Upper lobe of right lung (tissue), 1 donor: ENCODE measurements at regions not wholly inside any gene's neighbourhood (a gene's known extent, or its start where the extent isn't known, plus 50 kb on each side); places are given as distances from the start of the nearest gene placed in this dataset.

Experiments
- ATAC-seq: fragments of 200-7000 bp; cut with Tn5 transposase; one replicate; pipeline ENCODE4 v1.9.1; 2020; ENCODE audit warnings: mild to moderate bottlenecking, moderate library complexity
- DNase-seq: peaks from one replicate; pipeline ENCODE4 v3.0.0-alpha.2; 2020
- H3K27ac ChIP-seq: fragments of 200-600 bp; one replicate; pipeline ENCODE4 v1.8.0; 2022
- H3K27me3 ChIP-seq: fragments of 200-600 bp; one replicate; pipeline ENCODE4 v1.8.0; 2022; ENCODE audit warnings: mild to moderate bottlenecking
- H3K36me3 ChIP-seq: fragments of 200-600 bp; one replicate; pipeline ENCODE4 v1.8.0; 2022
- H3K4me1 ChIP-seq: fragments of 200-600 bp; one replicate; pipeline ENCODE4 v1.8.0; 2022
- H3K4me3 ChIP-seq: fragments of 200-600 bp; one replicate; pipeline ENCODE4 v1.8.0; 2022; ENCODE audit warnings: mild to moderate bottlenecking
- H3K9me3 ChIP-seq: fragments of 200-600 bp; one replicate; pipeline ENCODE4 v1.8.0; 2022
- CTCF ChIP-seq: fragments of 200-600 bp; IDR thresholded peaks from one replicate; pipeline ENCODE4 v1.8.0; 2022; ENCODE audit warnings: antibody characterized with exemption
- intact Hi-C: fragments of 100-400 bp; cut with DNase I; formaldehyde crosslinking; loops from one replicate; pipeline ENCODE4 v1.11.0; 2022
- donor health status: DM: no; HTN: yes; CAD: no; lungs with severe emphysema.

DNA sequence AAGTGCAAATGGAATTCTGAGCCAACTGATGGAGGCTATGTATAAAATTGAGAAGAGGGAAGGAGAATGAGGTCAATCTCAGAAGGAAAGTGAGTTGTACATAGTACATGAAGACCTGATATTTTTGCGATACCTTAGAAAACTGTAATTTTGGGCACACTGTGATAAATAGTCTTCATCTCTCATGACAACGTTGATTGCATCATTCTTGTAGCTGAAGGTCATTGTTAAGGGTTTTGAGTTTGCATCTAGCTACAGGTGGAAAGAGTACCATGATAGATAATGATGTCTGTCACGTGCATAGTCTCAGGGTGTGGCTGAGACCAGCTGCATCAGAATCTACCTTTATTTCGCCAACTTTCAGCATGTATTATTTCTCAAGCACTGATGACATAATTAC, 435.4 kb upstream of the MDFIC2 start:
- Histone ChIP-seq H3K4me1 (no peaks in the 10 kb centered on the region), H3K27me3 (no peaks in the 10 kb centered on the region), H3K27ac (no peak overlapping the region), H3K9me3 (no peaks in the 10 kb centered on the region), H3K36me3 (no peaks in the 10 kb centered on the region), H3K4me3 (no peak overlapping the region)
- no peak for TF ChIP-seq CTCF
- ATAC-seq (no peak), DNase-seq (no peak)
- intact Hi-C loops, result no loop called here

GRCh38 chr3:70744536-70744935, 432.1 kb upstream of the MDFIC2 start:
- H3K27ac ChIP-seq, result no peak overlapping the region
- TF ChIP-seq CTCF, result no peak
- H3K27me3 ChIP-seq, result no peaks in the 10 kb centered on the region
- H3K4me1 ChIP-seq, result no peaks in the 10 kb centered on the region
- no peaks in the 10 kb centered on the region for H3K36me3 ChIP-seq
- intact Hi-C loops, result no loop called here
- DNase-seq (no peak), ATAC-seq (no peak)
- no peak overlapping the region for H3K4me3 ChIP-seq
- H3K9me3 ChIP-seq, result no peaks in the 10 kb centered on the region

DNA sequence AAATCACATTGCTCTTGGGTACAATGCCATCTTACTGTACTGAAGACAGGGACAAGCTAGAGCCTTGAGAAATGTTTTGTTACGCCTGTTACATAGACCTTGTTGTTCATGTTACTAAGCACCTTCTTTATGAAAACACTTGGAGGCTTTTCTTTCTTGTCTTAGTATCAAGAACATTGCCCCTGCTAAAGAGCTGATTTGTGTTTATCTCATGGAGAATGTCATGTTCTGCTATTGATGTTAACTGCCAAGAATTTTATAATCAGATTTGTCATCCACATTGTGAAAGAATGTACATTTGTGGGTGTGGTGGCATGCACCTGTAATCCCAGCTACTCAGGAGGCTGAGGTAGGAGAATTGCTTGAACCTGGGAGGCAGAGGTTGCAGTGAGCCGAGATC, 431.3 kb upstream of the MDFIC2 start:
- Histone ChIP-seq H3K27me3 (no peaks in the 10 kb centered on the region), H3K4me3 (no peak overlapping the region), H3K27ac (no peak overlapping the region), H3K9me3 (no peaks in the 10 kb centered on the region), H3K36me3 (no peaks in the 10 kb centered on the region), H3K4me1 (no peaks in the 10 kb centered on the region)
- intact Hi-C loops, result no loop called here
- DNase-seq, result no peak
- no peak for TF ChIP-seq CTCF
- ATAC-seq, result no peak

DNA sequence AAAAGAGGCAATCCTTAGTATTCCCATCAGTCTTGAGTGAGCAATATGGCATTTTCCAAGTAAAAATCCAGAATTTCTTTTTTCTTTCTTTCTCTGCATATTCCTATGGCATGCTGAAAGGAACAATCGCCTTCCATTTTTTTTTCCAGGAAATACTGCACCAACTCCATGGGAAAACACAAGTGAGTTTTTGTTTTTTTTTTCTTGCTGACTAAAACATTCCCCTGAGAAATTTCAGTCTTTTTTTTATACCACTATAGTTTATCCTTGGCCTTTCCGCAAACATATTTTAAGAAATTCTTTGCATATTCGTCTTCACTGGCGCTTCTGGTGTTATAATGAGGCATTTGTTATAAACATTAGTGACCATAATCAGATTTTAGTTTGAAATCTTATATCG, 429.6 kb upstream of the MDFIC2 start:
- Histone ChIP-seq H3K4me1 (no peaks in the 10 kb centered on the region), H3K27ac (no peak overlapping the region), H3K27me3 (no peaks in the 10 kb centered on the region), H3K4me3 (no peak overlapping the region), H3K9me3 (no peaks in the 10 kb centered on the region), H3K36me3 (no peaks in the 10 kb centered on the region)
- TF ChIP-seq CTCF, result no peak
- intact Hi-C loops, result no loop called here
- ATAC-seq, result no peak
- no peak for DNase-seq

GRCh38 chr3:70740872-70741271, 428.4 kb upstream of the MDFIC2 start:
- Histone ChIP-seq H3K4me3 (no peak overlapping the region), H3K9me3 (no peaks in the 10 kb centered on the region), H3K4me1 (no peaks in the 10 kb centered on the region), H3K27ac (no peak overlapping the region), H3K27me3 (no peaks in the 10 kb centered on the region), H3K36me3 (no peaks in the 10 kb centered on the region)
- intact Hi-C loops, result no loop called here
- DNase-seq (no peak), ATAC-seq (no peak)
- no peak for TF ChIP-seq CTCF

- Histone ChIP-seq H3K27me3 (no peaks in the 10 kb centered on the region), H3K36me3 (no peaks in the 10 kb centered on the region), H3K9me3 (no peaks in the 10 kb centered on the region), H3K27ac (no peak overlapping the region), H3K4me1 (no peaks in the 10 kb centered on the region), H3K4me3 (no peak overlapping the region)
- intact Hi-C loops, result no loop called here
- DNase-seq, result no peak
- TF ChIP-seq CTCF, result no peak
- no peak for ATAC-seq
Observed at GRCh38 chr3:70740071-70740470, 427.6 kb upstream of the MDFIC2 start.
